Frontal cortex (tissue), 3 donors: ENCODE measurements at regions not wholly inside any gene's neighbourhood (a gene's known extent, or its start where the extent isn't known, plus 50 kb on each side); places are given as distances from the start of the nearest gene placed in this dataset.
"Not testable (repeated sequence)": the region's sequence is repeated elsewhere in the genome, so short reads cannot be mapped to it uniquely, and the experiment has no call there.

Source experiments
- DNase-seq, 2 donors: peaks; one replicate each; pipeline ENCODE4 v3.0.0; 2012; ENCODE audit warnings: low spot score in 2 of 2
- FAIRE-seq: peaks from 2 replicates; lab custom pipeline; 2012; peaks lifted over from hg19 to GRCh38; lab: Jason Lieb, UNC
- donor health status: control.
- donor health status: control.
- donor health status: control.

DNA sequence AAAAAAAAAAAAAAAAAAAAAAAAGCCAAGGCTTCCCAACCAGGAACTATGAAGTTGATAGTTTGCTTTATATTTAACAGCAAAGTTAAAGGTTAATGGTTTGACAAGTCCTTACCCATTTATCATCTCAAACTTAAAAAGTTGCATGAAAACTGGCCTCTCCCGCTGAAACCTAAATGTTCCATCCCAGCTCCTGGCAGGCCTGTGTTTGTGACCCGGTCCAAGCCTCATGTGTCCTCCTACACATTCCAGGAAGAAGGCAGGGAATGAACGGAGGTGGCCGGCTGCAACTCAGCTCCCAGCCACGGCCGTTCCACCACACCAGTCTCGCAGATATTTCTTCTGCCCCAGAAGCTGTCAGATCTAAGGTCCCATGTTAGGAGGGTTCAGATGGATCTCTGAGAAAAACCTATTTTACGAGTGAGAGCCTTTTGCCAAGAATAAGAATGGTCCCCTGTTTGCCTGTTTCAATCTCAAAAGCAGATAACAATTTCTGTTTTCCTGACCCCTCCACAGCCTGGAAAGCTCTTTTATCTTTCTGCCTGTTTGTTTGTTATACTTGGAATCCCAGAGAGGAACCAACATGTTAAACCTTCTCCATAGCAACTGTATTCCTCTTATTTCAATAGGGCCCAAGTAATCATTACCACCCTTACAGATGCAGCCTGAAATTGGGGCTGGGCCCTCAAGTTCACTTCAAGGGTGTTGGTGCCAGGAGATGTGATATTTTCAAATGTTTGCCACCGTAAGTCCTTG lies 56.5 kb downstream of the KCTD12 start:
- DNase-seq: no peak
- no peak for FAIRE-seq

- FAIRE-seq: no peak
- DNase-seq: no peak
These were observed 57.9 kb downstream of the KCTD12 start for GRCh38 chr13:76828316-76828741.

DNA sequence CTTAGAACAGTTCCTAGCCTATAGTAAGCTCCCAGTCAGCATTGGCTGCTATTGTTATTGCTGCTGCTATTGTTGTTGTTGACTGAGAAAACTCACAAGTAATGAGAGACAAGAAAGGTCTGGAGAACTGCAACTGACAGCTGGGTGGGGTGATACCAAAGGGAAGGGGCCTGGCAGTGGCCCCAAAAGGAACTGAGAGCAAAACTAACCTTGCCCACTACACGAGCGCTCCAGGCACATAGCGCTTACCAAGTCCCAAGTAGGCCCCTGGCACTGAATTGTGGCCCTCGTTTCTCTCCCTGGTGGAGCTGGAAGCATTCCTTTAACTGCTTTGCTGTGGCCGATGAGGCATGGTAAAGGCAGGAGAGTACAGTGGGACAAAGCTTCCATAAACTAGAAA lies 59.7 kb downstream of the KCTD12 start:
- no peak for FAIRE-seq
- no peak for DNase-seq

DNA sequence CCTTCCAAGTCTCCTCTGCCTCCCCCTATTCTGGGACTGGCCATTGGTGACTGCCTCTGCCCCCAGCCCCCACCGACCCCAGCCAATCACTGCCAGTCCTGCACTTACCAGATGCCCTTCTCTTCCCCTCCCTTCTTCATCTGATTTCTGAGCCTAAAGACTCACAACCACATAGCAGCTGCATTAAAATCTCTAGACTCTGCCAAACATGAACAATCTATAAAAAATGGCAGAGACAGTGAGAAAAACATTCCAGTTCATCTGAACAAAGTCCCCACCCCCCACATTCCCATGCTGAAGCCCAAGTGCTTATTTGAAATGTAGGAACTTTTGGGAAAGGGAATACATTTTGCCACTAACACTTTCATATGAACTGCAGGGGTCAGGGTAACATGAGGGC lies 60.8 kb downstream of the KCTD12 start:
- DNase-seq (no peak), FAIRE-seq (no peak)

DNA sequence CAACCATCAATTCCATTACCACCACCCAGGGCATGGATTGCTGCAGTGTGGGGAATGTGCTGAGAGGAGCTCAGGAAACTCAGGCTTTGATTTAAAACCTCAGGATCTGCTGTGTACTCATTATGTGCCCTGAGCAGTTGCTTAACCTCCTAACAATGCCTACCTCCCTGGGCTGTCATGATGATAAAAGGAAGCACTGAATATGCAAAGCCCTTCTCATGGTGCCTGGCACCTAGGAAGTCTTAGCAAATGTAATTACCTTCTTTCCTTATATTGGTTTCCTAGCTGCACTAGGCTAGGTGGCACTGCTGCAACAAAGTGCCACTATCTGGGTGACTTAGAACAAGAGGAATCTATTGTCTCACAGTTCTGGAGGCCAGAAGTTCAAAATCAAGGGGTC lies 62.2 kb downstream of the KCTD12 start:
- DNase-seq (no peak), FAIRE-seq (no peak)

DNA sequence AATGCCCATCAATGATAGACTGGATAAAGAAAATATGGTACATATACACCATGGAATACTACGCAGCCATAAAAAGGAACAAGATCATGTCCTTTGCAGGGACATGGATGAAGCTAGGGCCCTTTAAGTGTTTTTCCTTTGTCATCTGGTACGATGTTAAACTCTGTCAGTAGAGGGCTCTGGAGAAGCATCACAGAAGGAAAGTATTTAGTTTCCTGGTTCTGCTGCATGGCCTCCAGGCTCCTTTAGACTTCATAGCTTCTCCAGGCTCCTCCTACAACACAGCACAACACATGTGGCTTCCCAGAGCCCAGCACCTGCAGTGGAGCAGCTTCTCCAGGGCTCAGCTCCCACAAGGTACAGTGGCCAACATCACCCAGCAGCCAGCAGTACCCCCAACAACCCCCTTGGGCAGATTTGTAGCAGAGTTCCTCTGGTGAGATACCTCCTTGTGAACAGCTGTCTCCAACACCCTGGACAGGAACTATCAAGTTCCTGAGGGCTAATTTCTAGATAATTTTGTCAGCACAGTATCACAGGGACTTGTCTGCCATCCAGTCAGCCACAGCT lies 63.4 kb downstream of the KCTD12 start:
- FAIRE-seq: no peak
- no peak for DNase-seq

DNA sequence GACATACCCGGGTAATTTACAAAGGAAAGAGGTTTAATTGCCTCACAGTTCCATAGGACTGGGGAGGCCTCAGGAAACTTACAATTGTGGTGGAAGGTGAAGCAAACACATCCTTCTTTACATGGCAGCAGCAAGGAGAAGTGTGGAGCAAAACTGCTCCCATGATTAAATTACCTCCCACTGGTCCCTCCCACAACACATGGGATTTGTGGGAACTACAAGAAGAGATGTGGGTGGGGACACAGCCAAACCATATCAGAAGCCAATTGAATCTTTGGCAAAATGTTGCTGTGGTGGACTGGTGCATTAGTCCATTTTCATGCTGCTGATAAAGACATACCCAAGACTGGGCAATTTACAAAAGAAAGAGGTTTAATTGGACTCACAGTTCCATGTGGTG lies 65.0 kb downstream of the KCTD12 start:
- DNase-seq: not testable (repeated sequence)

DNA sequence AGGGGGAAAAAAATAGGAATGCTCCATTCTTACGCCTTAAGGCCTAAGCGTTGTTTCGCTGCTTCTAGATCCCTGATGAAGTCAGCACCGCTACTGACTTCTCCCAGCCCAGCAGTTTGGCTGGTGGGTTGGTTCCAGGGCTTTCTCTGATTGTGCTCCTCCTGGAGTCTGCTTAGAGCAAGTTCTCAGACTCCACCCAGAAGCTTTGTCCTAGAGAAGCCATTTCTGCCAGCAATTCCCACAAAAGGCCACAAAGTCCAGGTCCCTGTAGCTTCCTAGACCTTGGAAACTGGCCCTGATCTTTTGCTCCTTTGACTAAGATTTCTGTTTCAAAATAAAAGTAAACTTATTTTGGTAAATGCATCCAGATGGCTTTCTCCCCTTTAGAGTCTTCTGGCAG lies 65.4 kb downstream of the KCTD12 start:
- DNase-seq (no peak), FAIRE-seq (no peak)

More for the DNA sequence above, 65.0 kb downstream of the KCTD12 start:
- FAIRE-seq: not testable (repeated sequence)

DNA sequence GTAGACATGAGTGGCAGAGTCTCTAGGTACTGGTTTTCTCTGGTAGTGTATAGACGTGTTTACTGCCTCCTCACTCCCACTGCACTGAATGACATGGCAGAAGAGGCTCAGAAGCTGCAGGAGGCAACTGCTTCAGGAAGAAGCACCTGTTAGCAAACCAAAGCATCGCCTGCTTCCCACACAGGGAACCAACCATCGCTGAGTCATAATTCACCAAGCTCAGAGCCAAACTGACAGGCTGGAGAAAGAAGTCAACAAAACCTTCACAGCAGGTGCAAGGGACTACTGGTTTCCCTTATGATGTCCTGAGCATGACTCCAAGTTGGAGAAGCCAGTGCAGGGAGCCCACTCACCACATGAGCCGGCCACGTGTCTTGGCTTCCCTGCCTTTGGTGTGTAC lies 69.8 kb downstream of the KCTD12 start:
- FAIRE-seq: no peak

GRCh38 chr13:76815344-76815743 lies 70.9 kb downstream of the KCTD12 start:
- no peak for FAIRE-seq
- DNase-seq: no peak

More for the DNA sequence above, 69.8 kb downstream of the KCTD12 start:
- no peak for DNase-seq

DNA sequence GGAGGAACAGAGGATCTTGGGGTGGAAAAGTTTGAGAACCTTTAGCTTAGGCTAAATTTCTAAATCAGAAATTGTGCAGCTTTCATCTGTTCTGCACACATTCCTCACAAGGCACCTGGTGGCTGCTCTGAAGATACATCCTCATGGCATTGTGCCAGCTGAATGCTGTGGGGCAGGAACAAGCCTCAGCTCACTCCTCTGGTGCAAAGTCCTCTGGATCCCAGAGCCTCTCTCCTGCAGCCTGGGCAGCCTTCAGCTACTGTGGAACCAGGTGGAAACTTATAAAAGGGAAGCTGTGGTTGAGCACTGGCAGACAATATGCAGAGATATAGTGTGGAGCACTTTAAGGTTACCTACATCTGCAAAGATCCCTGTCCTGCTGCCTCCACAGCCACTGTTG lies 72.3 kb downstream of the KCTD12 start:
- FAIRE-seq (no peak), DNase-seq (no peak)

GRCh38 chr13:76813000-76813691 lies 73.1 kb downstream of the KCTD12 start:
- DNase-seq (no peak), FAIRE-seq (no peak)

DNA sequence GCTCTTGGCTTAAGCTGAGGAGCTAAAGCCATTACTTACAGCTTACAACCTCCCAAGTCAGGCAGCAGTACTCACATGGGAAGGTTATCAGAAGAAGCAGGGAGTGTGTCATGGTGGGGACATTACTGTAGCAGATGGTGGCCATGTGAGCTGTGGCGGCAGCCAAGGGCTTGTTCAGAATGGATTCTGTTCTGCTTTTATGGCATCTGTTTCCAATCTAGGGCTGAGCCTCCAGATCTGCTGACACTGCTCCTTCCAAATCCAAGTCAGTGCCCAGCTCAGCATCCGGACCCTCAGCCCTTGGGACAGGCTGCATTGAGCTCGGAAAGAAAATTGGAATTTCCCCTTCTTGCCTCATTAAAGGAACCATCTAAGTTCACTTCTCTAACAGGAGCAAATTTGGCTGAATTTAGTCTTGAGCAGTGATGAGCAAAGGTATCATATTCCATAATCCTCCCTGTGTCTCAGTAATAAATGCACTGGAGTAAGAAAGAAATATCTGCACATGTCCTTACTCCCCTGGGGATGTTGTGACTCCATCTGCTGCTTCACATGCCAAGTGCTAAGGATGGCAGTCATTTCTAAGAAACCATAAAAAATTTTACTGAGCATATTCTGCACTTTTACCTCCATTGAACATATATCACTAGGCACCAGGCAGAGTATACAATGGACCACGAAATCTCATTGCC lies 73.9 kb downstream of the KCTD12 start:
- DNase-seq (no peak), FAIRE-seq (no peak)

- no peak for DNase-seq
- FAIRE-seq: no peak
These were observed 76.8 kb downstream of the KCTD12 start for GRCh38 chr13:76809389-76809788.

GRCh38 chr13:76808927-76809326 lies 77.3 kb downstream of the KCTD12 start:
- DNase-seq: no peak
- no peak for FAIRE-seq

DNA sequence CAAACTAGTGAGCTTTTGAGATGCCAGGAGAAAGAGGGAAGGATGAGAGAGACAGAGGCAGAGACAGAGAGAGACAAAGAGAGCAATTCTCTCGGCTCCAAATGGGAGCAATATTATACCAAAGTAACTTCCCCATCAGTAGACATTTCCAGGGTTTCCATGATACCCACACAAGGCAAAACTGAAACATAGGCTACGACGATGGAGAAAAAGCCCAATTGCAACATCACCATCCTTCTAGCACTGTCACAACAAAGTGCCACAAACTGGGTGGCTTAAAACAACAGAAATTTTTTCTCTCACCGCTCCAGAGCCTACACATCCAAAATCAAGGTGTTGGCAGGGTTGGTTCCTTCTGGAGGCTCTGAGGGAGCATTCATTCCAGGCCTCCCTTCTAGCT lies 81.4 kb downstream of the KCTD12 start:
- FAIRE-seq: no peak

DNA sequence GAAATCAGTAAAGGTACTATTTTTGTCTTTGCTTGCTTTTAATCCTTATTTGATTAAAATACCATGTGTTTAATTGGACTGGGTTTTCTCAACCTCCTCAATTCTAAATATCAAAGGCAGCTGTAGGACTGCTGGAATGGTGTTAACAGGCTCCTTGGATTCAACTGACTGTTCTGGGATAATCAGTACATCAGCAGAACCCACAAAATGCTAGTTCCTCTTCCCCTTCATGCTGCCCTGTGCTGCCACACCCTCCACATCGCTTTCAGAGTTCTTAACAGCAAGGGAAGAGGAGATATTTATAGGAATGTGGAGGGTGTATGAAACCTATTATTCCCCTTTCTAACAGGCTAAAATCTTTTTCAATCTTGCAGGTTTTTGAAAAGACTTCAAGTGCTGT lies 82.4 kb downstream of the KCTD12 start:
- no peak for FAIRE-seq

More for the DNA sequence above, 81.4 kb downstream of the KCTD12 start:
- no peak for DNase-seq

DNA sequence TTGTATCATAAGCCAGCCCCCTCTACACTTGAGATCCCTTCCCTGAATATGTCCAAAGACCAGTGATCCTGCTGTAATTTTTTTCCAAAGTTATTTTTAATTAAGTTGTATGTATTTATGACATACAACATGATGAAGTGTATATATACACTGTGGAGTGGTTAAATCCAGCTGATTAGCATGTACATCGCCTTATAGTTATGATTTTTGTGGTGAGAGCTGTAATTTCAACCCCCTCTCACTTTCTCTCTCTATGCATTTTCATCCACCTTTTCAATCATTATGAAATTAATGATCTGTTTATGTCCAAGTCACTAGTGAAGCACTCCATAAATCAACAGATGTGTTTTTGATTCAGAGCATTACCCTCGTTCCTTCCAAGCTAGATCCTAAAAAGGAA lies 85.3 kb downstream of the KCTD12 start:
- no peak for FAIRE-seq
- DNase-seq: no peak

More for the DNA sequence above, 82.4 kb downstream of the KCTD12 start:
- no peak for DNase-seq

- DNase-seq (no peak), FAIRE-seq (no peak)
These were observed 86.5 kb downstream of the KCTD12 start for GRCh38 chr13:76799696-76800095.

DNA sequence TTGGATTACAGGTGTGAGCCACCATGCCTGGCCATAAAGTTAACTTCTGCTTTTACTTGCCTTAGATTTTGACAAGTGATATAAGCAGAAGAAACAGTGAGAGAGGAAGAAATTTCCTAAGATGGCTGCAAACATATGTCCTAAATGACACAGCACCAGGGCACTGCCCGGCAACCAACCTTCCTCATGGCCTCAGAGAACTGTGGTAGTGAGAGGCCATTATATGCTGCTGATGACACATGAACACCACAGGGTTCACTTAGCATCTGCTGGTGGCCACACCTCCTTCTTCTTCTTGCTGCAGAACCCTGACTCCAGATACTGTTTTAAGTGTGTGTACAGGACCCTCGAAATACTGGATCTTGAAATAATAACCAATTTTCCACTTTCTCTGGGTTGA lies 88.2 kb downstream of the KCTD12 start:
- no peak for DNase-seq
- FAIRE-seq: no peak

DNA sequence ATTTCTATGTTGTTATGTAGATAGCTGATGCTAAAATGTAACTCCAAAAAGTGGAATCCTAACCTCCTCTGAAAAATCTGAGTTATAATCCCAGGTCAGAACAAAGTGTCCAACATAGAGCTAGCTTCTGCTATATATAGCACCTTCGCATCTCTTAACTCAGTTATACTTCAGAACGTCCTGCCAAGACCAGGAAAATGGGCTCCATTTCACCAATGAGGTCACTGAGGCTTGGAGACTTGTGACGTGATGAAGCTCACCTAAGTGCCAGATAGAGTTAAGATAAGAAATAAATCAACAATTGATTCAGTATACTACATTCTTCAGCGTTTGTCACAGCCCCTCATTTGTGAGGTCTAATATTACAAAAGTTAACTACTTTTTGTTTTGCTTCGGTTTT lies 88.8 kb downstream of the KCTD12 start:
- no peak for FAIRE-seq
- DNase-seq: no peak
